HG03060 (cell line): ENCODE measurements at regions not wholly inside any gene's neighbourhood (a gene's known extent, or its start where the extent isn't known, plus 50 kb on each side); places are given as distances from the start of the nearest gene placed in this dataset.

Experiments
- ATAC-seq: cut with Tn5 transposase; IDR thresholded peaks from one replicate; pipeline ENCODE4 v1.9.1; 2021; ENCODE audit warnings: low read depth, moderate number of reproducible peaks; ENCODE audit not compliant: unreplicated experiment

GRCh38 chr13:74633734-74634133, 499.5 kb upstream of the KLF12 start:
- ATAC-seq: no peak

GRCh38 chr13:74629985-74630384, 495.8 kb upstream of the KLF12 start:
- no peak for ATAC-seq

DNA sequence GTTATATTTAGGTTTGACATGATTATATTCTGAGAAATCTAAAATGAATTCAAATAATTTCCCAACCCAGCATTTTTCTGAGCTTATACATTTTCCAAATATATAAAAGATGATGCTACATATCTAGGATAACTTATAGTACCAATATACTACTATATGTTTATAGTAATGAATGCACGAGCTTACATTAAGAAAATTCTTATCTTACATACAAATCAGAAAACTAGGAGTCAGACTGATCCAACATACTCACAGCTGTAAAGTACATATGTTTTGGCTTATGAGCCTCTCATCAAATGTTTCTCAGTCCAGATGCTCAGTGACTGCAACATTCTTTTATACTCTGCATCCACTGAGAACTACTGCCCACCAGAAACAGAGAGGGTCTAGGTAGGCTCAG, 491.3 kb upstream of the KLF12 start:
- ATAC-seq: no peak

DNA sequence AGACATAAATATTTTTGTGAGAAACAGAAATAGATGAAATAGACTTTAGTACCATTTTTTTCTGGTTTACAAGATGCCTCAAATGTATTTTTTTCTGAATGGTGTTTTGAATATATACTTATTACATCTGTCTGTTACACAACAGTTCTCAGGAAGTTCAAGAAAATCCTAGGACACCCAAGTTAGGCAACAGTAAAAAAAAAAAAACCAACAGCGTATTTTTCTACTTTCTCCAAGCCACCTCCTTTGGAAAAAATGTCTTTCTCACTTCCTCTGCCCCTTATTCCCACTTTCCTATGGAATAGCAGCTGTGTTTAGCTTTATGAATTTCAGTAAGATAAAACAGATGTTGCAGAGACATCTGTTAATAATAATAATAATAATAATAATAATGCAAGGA, 489.6 kb upstream of the KLF12 start:
- no peak for ATAC-seq

GRCh38 chr13:74622284-74622683, 488.1 kb upstream of the KLF12 start:
- no peak for ATAC-seq

- ATAC-seq: no peak
Observed at GRCh38 chr13:74620711-74621110, 486.5 kb upstream of the KLF12 start.

GRCh38 chr13:74620308-74620707, 486.1 kb upstream of the KLF12 start:
- no peak for ATAC-seq

GRCh38 chr13:74597526-74597925, 463.3 kb upstream of the KLF12 start:
- ATAC-seq: no peak

DNA sequence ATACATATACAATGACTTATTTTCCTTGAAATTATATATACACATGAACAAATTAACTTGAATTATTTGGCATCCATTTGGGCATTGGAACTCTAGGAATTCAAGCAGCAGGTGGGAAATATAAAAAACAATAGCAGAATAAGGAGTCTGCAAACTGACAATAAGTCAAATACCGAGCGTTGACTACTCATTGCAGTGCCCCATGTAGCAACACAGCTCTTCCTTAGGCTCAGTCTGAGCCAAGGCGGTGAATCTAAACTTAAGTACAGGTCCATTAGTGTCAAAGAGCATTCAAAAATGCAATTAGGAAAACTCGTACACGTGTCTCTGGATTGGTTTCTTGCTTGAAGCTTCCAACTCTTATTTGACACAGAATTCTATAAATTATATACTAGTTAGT, 462.5 kb upstream of the KLF12 start:
- ATAC-seq: no peak

DNA sequence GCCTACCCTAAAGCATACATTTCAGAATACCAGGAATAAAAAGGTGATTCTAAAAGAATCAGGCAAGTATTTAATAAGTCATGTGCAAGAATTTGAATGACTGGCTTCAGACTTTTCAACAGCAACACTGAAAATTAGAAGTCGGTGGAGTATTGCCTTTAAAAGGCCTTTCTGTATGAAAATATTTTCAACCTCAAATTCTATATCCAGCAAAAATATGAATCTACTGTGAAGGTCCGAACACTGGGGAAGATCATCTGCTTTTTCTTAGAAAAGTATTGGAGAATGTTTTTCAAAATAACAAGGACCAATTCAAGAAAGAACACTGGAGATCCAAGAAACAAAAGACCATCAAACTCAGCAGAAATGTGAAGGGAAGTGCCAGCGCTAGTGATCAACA, 459.5 kb upstream of the KLF12 start:
- ATAC-seq: no peak

DNA sequence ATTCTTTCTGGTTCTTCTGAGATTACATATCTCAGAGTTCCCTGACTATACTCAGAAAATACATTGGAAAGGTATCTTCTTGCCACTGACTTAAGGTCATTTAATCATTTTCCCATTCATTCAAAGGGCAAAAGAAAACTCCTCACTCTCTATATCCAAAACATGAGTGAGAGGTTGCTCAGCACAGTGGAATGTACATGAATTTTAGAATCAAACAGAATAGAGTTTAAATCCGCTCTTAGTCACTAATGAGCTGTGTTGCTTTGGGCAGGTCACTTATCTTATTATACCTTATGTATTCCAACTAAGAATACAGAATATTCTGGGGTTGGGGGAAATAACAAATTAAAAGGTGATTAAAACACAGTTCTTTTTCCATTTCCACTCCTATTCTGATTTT, 452.6 kb upstream of the KLF12 start:
- ATAC-seq: no peak

- ATAC-seq: no peak
Observed at GRCh38 chr13:74576420-74576819, 442.2 kb upstream of the KLF12 start.

DNA sequence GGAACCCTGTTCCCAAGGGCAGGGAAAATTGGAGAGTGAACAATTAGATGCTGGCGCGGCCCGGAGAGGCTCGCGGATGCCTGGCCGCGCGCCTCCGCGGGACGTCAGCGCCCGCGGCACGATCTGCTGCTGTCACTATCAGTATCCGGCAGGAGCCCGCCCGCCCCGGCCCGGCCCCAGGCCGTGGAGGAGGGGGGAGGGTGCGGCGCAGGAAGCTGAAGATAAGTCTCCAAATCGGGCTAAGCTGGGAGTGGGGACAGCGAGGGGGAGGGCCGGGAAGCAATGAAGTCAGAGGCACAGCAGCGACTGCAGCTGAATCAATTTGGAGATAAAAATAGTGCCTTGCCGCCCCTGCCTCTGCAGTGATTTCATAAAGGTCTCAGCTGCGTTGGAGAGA, 441.5 kb upstream of the KLF12 start:
- no peak for ATAC-seq

GRCh38 chr13:74574964-74575728, 440.9 kb upstream of the KLF12 start:
- no peak for ATAC-seq

- ATAC-seq: no peak
Observed at GRCh38 chr13:74573654-74574053, 439.4 kb upstream of the KLF12 start.

GRCh38 chr13:74571811-74572210, 437.6 kb upstream of the KLF12 start:
- ATAC-seq: no peak

DNA sequence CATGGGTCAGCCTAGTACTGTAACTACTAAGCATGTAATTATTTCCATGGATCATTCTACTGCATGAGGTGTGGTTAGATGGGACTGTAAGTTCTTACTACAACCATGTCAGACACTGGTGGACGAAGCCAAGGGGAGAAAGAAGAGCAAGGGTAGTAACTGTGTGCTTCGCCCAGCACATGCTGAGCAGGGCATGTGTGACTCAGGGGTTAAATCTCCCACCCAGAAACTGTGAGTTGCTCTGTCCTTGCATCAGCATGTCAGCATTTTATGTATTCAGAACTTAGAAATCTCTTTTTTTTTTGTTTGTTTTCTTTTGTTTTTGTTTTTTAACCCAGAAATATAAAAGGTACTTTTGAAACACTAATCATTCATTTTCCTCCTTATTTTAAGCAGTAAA, 436.6 kb upstream of the KLF12 start:
- no peak for ATAC-seq

- ATAC-seq: no peak
Observed at GRCh38 chr13:74570046-74570445, 435.8 kb upstream of the KLF12 start.

DNA sequence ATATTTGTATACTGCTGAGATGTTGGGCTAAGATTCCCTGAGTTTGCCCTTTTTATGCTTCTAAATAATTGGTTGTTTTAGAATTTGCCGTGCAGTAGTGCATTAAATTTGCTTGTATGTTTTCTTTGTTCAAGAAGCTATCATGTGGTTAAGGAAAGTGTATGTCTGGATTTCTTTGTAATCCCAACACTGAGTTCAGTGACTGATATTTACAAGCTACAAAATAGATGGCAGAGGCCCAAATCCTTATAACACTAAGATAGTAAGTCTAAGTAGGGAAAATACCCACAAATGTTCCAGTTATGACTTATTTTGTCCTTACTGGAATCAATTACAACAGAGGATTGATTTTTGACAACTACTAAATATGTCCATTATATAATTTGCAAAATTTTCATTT, 435.0 kb upstream of the KLF12 start:
- no peak for ATAC-seq

- ATAC-seq: no peak
Observed at GRCh38 chr13:74567485-74567884, 433.3 kb upstream of the KLF12 start.

DNA sequence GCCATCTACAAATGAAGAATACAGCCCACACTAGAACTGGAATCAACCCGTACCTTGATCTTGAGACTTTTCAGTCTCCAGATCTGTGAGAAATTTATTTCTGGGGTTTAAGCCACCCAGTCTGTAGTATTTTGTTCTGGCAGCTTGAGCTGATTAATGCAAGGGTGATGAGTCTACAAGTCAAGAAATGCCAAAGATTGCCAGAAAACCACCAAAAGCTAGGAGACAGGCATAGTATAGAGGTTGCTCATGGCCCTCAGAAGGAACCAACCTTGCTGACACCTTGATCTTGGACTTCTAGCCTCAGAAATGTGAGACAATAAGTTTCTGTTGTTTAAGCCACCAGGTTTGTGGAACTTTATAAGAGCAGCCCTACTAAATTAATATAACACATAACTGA, 428.2 kb upstream of the KLF12 start:
- ATAC-seq: no peak

GRCh38 chr13:74561155-74561554, 427.0 kb upstream of the KLF12 start:
- ATAC-seq: no peak

- ATAC-seq: no peak
Observed at GRCh38 chr13:74560325-74560724, 426.1 kb upstream of the KLF12 start.
